Islet precursor cell (in vitro differentiated cells): ENCODE measurements at regions not wholly inside any gene's neighbourhood (a gene's known extent, or its start where the extent isn't known, plus 50 kb on each side); places are given as distances from the start of the nearest gene placed in this dataset.

Source experiments
- DNase-seq: peaks from one replicate; pipeline ENCODE4 v3.0.0-alpha.2; 2018

DNA sequence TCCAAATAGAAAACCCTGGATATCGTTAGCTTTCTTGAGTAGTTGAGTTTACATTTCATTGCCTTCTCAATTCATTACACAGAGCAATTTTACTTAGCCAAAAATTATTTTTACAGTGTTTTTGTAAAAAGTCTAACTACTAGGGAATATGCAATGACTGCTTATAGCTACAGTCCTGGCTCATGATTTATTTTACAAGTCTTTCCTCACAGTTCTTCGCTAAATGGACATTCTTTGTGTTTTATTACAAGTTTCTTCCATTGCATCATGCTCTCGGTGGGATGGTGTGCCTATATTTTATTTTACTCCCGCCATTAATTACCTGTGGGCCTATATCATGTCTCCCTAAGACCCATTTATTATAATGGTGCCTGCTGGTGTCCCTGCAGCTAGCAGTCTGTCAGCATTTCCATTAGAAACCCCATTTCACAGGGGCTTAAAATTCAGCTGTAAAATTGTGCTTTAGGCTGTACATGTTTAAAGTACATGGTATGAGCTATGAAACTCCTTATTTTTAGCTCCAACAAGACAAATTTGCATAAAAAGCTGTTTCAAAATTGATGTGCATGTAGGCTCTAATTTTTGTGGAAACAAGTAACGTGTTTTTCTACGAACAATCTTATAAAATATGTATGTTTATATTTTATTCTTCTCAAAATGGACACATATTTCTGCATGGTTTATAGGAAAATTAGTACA lies 227.4 kb downstream of the SLC7A11 start:
- DNase-seq: no peak

DNA sequence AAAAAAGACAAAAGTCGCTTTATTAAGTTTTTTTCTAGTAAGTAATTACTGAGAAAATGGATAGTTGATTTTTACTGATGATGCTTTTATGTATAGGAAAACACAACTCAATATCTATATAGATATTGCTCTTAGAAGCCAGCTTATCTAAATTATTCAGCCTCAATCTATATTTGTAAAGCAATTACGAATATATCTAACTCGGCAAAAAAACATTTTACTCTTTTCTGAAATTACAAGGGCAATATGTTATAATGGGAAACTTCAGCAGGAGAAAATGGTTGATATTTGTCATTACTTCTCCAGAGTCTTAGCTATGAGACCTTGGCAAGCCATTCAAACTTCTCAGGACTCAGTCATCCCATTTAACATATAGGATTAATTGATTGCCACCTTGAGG lies 228.5 kb downstream of the SLC7A11 start:
- DNase-seq: no peak

- DNase-seq: no peak
Observed at GRCh38 chr4:138010639-138011038, 231.5 kb downstream of the SLC7A11 start.

DNA sequence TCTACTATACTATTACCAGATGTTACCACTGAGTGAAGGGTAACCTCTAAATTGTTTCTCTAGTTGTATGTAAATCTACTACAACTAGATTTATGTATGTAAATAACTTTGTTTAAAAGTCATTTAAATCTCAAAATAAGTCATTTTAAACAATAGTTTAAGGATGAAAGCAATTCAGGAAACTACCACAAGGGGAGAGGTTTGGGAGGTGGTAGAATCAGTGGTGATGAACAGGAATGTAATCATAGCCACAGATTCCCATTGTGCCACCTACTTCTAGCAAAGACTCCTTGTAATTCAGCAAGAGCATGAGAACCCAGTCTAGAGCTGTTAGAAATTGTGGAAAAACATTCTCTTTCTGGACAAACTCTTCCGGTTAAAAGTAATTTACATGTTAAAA lies 234.6 kb downstream of the SLC7A11 start:
- no peak for DNase-seq

DNA sequence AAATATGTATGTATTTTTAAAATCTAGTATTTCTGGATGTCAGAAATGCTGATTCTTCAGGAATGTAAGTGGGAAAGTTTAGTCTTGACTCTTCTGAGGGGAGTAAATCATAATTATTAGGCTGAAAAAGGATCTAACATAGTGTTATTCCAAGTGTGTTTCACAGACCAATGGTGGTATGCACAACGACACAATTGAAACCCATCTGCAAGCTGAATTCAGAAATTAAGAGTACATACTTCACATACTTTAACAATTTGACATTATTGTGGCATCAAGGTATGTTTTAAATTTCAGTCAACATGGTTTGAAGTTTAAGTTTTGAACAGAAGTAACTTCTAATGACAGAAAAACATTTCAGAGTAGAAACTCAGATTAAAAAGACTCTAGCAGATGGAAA lies 236.7 kb downstream of the SLC7A11 start:
- DNase-seq: no peak

DNA sequence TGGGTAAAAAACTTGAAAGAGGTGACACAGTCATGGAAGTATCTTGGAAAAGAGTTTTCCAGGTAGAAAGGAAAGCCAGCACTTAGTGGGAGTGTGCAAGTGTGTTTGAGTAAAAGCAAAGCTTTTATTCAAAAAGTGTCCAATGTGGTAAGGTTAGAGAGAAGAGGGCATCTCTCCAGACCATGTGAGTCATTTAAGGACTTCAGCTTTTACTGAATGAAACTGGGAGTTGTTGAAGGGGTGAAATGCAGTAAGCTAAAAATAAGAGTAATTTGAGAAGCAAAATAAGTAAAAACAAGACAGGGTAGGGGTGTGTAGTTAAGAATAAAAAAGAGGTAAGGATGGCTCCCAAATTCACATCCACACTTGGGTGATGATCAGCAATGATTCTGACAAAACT lies 238.9 kb downstream of the SLC7A11 start:
- no peak for DNase-seq

DNA sequence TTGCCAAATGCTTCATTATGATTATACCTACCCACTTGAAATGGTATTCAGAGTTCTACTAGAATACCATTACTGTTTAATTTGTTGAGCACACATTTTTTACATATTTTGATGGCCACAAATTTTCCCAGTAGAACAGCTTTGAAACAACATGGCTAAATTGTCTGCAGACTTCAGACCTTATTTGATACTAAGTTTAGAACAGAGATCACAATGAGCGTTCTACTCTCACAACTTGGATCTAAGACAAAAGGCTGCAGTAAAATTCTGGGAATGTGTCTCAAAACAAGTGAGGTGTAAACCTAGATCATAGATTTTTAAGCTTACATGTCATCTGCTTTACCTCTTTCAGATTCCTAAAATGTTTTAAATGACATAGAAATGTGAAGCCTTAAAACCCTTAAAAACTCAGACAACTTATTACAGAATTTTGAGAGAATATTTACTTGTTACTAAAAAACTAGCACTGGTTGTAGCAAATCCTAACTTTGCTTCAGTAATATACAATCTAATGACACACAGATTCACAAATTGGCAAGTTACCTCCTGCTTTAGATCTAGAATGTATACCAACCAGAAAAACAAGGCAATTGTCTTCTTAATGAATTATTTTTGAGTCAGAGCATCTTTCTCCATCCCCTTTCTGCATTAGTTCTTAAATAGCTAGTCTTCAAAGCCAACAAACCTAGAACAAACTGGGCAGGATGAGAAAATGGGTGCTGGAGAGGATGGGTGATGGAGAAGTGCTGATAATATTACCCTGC lies 243.3 kb downstream of the SLC7A11 start:
- no peak for DNase-seq

DNA sequence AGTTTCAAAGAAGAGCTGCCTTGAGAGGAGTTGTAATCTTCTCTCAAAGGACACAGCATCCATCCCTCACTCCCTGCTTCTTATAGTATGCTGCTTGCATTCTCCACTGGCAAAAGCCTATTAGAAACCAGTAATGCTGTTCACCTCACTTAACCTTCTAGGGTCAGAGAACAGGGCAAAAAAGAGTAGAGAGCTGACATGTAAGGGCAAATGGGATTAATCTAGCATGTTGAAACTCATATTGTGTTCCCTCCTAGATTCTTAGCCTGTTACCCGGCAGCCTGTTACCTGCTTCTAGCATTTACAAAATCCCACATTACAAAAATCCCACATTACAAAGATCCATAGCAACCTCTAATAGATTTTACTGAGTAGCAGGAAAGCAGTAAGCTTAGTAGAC lies 244.7 kb downstream of the SLC7A11 start:
- DNase-seq: no peak

GRCh38 chr4:137994853-137995252 lies 247.3 kb downstream of the SLC7A11 start:
- DNase-seq: no peak

DNA sequence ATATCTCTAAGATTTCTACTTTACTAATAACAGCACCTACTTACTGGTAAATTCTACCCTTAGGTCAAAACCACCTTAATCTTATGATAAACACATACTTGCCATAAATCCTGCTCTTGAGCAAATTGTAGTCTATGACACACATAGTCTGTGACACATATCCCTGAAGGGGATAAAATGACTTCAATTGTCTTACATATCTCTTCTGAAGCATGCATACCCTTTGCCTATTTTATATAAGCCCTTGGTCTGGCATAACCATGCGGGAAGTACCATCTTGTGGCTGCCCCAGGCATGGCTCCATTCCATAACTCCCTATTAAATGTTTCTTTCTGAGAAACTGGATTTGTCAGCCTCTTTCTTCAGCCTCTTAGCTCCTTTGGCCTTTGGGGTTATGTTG lies 248.9 kb downstream of the SLC7A11 start:
- no peak for DNase-seq

- no peak for DNase-seq
Observed at GRCh38 chr4:137981277-137981676, 260.9 kb downstream of the SLC7A11 start.

DNA sequence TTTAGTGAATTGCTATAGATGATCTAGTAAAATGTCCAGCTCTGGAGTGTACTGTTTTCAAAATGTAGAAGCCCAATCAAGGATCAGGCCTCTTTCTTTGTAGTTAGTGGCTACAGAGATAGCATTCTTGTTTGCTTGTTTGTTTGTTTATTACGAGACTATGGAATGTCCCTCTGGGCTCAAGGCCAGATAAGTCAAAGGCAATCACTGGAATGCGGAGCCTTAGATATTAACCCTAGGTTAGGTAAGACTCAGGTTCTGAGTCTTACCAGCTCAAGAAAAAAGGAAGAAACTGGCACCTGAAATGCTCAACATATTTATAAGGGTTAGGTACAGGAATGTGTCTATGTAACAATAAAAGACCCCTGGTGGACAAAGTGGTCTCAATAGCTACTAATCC lies 261.5 kb downstream of the SLC7A11 start:
- no peak for DNase-seq

DNA sequence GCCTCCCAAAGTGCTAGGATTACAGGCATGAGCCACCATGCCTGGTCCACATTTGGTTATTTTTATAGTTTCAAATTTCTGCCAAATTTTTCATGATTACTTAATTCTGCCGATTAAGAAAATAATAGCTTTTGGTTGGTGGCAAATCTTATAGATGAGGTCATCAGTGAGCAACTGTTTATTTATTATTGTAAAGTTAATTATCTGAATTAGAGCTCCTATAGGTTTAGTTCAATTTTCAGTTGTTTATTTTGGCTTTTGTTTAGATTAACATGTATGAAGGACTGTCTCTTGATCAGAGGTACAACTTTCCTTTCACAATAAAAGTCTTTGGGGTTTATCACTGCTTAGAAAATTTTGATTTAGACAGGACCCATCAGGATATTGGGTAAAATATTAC lies 262.2 kb downstream of the SLC7A11 start:
- no peak for DNase-seq

- no peak for DNase-seq
Observed at GRCh38 chr4:137968956-137969678, 273.0 kb downstream of the SLC7A11 start.

- no peak for DNase-seq
Observed at GRCh38 chr4:137967480-137968190, 274.5 kb downstream of the SLC7A11 start.

- DNase-seq: no peak
Observed at GRCh38 chr4:137966504-137966903, 275.6 kb downstream of the SLC7A11 start.

DNA sequence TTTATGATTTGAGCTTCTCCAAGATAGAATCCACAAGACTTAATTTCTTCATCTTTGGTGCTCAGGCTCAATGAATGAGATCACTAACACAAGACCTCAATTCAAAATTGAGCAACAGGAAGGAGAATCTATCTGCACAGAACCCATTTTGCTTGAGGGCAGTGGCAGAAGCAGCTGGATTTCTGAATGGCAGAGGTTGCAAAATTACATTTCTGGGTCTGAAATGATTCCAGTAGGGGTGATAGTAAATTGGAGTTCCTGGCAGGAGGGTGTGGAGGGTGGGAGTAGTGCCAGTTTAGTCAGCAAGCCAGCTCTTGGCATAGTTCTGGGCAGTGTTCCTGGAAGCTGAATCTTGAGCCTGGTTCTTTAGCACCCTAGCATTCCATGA lies 281.1 kb downstream of the SLC7A11 start:
- DNase-seq: no peak

- no peak for DNase-seq
Observed at GRCh38 chr4:137960371-137961050, 281.6 kb downstream of the SLC7A11 start.

GRCh38 chr4:137957806-137958205 lies 284.3 kb downstream of the SLC7A11 start:
- DNase-seq: no peak

DNA sequence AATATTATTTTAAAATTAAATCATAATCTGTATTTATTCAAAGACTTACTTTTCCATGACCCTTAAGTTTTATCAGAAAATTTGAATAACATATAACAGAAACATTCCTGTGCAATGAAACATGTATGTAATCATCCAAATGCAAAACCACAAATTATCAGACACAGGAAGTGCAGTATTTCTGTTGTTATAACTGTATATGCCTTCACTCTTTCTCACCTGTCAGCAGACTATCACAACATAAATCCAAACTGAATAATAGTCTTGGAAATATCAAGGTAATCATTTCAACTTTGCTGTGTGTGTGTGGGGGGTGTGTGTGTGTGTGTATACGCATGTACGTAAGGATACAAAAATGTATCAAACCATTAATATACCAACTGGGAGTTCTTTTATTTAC lies 285.9 kb downstream of the SLC7A11 start:
- no peak for DNase-seq

- no peak for DNase-seq
Observed at GRCh38 chr4:137955595-137955994, 286.6 kb downstream of the SLC7A11 start.

DNA sequence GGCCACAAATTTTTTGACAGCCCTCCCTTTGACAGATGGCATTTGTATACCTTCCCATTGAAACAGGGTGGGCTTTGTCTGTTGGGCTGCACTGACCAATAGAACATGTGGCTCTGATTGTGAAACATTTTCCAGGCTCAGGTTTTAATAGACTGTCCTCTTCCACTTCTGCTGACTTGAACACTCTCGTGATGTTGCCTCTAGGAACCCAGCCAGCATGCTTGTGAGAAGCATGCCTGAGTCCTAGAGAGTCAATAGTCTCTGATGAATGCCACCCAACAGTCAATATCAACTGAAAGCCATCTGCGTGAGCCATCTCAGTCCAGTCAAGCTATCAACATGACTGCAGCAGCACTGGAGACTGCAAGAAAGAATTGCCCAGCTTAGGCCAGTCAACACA lies 290.0 kb downstream of the SLC7A11 start:
- DNase-seq: no peak

DNA sequence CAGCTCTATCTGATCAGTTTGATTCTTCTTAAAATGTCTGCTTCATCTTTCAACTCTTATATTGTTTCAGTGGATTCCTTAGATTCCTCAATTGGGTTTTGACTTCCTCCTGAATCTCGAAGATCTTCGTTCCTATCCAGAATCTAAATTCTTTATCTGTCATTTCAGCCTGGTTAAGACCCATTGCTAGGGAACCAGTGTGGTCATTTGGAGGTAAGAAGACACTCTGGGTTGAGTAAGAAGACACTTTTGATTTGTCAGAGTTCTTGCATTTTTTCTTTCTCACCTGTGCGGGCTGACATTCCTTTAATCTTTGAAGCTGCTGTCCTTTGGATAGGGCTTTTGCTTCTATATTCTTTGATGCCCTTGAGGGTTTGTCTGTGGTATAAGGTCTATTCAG lies 291.9 kb downstream of the SLC7A11 start:
- no peak for DNase-seq
